GM21825 (cell line): ENCODE measurements at regions not wholly inside any gene's neighbourhood (a gene's known extent, or its start where the extent isn't known, plus 50 kb on each side); places are given as distances from the start of the nearest gene placed in this dataset.

Experiments used
- ATAC-seq: cut with Tn5 transposase; IDR thresholded peaks from one replicate; pipeline ENCODE4 v1.9.1; 2021; ENCODE audit warnings: mild to moderate bottlenecking, moderate library complexity; ENCODE audit not compliant: unreplicated experiment

DNA sequence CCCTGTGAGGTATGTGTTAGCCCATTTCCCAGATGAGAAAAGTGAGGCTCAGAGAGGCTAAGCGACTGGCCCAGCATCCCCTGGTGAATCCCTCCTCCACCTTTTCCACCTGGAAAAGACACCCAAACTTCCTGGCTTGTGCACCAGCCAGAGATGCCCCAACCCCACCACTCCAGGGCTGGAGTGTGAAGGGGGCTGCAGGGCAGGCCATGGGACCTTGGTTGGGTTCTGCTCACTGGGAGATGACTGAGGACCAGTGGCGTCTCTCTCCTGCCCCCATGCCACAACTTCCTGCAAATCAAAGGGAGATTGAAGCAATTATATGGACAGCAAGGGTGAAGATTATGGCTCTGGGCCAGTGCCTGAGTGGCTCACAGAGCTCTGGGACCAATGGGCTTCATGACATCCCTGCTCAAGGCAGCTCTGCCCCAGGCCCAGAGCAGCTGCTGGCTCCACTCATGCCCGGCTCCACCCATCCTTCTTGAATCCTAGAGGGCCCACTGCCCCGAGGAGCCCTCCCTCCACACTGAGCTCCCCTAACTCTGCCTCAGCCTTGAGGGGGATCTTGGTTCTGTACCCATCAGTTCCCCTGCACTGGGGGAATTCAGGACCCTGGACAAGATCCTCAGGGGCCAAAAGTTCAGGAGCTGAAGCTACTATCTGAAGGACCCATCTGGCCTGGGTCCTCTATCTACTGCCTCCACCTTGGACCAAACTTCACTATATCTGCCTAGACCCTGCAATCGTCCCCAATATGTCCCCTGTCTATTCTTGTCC, 416.9 kb downstream of the PTPRU start:
- ATAC-seq: no peak

DNA sequence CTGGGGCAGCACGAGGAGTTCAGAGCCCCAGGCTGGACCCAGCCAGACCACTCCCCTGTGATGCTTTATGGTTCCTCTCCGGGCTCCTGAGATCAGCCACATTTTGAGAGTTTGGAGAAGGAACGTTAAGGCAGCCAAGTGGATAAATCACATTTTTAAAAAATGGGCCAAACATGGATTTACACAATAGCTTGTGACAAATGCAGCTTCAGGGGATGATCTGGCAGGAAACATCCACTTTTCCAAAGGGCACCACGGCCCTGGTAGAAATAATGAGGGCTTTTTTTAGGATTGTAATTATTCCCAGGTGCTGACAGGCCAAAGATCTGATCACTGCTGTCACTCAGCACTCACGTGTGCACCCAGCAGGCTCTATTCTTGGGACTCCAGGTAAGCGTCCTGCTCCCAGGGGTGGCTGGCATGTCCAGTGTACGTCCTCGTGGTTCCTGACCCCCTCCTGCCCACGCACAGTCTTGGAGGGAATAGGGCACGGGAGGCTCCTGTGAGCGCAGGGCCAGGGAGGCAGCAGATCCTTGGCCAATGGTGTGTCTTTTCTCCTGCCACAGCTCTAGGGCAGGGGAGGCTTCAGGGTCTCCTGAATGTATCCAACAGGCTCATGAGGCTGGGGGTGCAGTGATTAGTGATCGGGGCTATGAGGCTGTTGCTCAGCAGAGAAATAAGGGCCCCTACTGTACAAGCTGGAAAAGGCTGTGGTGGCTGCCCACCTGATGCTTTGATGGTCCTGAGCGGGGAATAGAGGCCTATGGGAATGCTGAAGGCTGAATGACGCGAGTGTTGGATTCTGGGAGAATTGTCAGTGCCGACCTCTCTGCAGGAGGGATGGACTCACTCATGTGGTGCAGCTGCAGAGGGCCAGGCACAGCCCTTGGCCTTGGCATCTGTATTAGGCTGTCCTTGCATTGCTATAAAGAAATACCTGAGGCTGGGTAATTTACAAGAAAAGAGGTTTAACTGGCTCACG, 415.7 kb downstream of the PTPRU start:
- no peak for ATAC-seq

DNA sequence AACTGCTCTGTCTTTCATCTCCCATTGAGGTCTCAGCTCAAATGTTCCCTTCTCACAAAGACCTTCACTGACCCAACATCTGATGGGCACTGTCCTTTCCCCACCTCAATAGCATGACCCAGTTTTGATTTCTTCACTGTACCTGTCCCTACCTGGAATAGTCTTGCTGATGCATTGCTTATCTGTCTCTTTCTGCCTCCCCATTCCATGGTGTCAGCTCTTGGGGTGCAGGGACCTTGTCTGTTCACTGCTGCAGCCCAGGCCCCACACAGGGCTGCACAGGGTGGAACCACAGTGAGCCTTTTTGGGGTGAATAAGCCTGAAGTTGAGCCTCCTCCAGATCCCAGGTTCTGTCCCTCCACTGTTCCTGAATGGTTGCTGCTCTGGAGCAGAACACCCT, 414.9 kb downstream of the PTPRU start:
- ATAC-seq: no peak

DNA sequence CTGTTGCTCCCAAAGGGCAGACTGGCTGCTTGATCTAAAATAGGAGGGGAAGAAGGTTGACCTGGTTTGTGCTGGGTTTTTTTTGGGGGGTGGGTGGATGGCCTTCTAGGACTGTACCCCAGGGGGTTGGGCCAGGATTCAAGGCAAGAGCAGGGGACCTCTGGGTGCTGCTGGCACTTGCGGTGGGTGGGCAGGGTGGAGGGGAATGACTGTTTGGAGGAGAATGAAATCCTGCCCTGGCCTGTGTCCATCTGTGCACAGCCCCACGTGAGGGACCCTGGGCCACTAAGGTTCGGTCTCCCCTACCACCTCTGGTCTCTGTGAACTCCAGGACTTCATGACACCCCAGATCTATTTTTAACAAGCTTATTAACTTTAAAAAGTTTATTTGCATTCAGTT, 414.2 kb downstream of the PTPRU start:
- no peak for ATAC-seq

DNA sequence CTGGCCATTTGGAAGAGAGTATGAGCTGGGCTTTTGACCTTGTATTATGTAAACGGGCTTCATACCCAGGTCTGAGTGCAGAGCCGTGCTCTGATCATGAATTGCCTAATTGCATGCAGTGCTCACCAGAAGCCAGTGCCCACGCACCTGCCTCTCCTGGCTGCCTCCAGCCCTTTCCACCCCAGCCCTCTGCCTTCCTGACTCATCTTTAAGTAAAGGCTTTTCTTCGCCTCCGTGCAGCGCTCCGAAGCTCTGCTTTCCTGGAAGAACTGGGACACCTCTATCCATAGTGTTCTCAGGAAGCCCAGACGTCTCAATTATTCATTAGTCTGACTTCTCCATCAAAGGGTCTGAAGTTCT, 413.7 kb downstream of the PTPRU start:
- ATAC-seq: no peak

DNA sequence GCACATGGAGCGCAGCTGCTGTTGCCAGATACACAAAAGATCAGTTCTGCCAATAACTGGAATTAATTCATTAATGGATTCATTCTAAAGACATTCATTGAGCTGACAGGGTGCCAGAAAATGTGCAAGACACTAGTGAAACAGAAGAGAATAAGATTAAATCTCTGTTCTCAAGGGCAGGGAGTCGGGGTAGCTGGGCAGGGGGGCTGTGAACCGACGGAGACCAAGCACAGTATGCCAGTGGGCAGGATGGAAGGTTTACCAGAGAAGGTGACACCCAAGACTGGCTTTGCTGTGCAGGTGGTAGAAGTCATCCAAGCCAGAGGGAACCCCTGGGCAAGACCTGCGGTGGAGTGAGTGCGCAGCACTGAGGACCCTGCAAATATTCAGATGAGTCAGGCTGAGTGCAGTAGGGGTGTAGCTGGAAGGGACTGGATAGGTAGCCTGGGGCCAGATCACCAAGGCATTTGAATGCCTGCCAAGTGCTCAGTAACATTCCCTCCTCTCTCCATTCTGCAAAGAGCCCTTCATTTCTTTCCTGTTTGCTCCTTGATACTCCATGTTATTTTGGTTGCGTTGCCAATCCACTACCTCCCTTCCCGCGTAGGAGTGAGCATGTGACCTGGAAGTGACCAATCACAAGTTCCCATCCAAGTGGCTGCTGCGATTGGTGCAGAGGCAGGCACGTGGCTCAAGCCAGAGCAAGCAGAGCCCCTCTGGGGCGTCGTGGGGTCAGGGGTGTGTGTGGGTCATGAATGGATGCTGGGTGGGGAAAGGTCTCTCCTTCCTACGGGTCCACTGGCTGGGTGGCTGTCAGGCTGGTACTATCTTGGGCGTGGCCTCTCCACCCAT, 413.1 kb downstream of the PTPRU start:
- ATAC-seq: no peak

DNA sequence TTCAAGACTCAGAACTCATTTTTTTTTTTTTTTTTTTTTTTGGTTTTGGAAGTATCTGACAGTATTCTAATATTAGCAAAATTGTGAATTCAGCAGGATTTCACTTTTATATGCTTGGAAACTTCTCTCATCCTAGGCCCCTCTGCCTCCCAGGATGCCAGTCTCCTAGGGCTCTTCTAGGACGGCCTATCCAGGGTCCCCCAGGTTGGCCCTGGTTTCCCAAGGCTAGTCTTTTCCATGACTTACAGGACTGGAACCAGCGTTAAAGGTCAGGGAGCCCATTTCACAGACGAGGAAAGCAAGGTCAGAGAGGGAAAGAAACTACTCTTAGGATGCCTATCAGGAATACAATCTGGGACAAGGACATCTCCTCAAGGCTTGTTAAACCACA, 412.5 kb downstream of the PTPRU start:
- no peak for ATAC-seq

DNA sequence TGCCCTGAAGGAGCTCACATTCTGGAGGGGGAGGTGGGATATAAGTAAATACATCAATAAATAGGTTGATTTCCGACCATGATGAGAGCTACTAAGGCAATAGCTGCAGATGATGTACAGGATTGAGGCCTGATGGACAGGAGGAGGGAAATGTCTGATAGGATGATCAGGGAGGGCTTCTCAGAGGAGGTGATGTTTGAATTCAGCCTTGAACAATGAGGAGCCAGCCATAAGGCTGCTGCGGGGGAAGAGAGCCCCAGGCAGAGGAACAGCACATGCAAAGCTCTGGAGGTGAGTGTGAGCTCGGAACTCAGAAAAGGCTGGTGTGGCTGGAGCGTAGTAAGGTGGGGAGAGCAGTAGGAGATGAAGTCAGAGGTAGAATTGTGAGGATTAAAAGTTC, 411.7 kb downstream of the PTPRU start:
- no peak for ATAC-seq

DNA sequence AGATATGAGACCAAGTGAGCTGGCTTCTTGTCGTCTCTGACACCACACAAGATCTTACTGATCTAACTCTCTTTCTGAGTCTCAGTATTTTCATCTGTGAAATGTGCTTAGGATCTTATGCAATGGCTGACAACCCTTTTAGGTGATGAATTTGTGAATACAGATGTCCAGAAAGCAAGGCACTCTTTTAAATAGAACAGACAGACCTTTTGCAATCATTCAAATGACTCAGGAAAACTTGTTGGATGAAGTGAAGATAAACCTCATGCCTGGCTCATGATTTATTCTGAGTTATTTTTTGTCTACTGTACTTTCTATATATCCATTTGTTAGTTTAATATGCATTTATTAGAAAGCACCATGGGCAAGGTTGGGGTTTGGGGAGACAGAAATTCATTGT, 411.3 kb downstream of the PTPRU start:
- ATAC-seq: no peak

DNA sequence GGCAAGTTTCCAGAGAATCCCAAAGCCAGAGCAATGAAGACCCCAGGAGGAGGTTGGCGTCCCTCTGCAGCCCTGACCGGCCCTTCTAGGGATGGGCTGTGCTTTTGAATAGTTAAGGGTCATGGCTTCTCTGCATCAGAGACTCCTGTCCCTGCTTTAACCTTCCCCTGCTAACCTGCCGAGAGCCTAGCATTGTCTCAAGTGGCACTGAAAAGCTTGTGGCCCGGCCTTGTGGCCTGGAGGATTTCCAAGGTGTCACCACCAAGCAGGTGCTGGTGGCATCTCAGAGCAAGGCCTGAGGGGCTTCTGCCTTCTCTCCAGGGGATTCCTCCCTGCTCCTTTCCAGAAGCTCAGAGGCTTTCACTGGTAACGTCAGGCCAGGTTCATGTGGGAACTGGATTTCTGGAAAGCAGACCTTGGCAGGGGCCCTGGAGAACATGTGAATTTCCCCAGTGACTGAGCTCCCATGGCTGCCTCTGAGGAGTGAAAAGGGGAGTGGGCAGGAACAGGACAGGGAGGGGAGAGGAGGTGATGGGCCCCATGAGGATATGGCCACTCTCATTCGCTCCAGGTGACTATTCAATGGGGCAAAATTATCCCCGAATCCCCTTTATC, 409.9 kb downstream of the PTPRU start:
- ATAC-seq: no peak

DNA sequence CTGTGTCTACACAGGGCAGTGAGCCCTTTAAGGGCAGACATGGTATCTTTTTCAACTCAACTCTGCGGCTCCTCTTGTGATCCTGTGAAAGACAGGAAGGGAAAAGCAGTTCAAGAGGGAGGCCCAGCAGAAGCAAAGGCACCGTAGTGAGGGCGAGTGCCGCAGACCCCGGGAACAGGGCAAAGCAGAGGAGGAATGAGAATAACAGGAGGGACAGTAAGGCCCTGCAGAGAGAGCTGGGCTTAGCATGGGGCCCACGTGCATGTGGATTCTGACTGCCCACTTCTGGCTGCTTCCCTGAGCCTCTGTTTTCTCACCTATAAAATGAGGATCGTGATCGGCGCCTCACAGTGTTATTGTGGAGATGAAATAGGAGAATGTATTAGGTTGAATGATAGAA, 409.3 kb downstream of the PTPRU start:
- ATAC-seq: no peak

DNA sequence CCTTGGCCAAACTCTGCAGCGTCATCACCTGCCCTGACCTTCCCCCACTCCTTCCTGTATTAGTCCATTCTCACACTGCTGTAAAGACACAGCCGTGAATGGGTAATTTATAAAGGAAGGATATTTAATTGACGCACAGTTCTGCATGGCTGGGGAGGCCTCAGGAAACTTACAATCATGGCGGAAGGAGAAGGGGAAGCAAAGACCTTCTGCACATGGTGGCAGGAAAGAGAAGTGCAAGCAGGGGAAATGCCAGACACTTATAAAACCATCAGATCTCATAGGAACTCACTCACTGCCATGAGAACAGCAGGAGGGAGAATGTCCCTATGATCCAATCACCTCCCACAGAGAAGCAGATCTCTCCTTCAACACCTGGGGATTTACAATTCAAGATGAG, 408.5 kb downstream of the PTPRU start:
- no peak for ATAC-seq

DNA sequence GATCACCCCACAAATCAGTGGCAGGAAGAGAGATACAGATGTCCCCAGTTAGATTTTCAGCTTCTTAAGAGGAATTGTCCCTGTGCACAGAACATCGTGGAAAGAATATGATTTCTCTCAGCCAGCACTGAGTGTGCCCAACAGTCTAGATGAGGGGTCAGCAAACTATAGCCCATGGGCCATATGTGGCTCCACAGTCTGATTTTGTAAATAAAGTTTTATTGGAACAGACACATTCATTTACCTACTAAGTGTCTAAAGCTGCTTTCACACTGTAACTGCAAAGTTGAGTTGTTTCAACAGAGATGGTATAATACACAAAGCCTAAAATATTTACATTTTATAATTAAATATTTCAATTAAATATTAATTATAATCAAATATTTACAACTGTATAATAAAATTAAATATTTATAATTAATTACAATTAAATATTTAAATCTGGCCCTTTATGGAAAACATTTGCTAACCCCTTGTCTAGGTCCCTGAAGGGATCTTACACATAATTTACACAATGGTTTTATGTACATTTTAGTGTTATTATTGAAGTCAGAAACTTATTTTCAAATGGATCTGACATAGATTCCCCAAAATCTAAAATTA, 407.6 kb downstream of the PTPRU start:
- ATAC-seq: no peak

DNA sequence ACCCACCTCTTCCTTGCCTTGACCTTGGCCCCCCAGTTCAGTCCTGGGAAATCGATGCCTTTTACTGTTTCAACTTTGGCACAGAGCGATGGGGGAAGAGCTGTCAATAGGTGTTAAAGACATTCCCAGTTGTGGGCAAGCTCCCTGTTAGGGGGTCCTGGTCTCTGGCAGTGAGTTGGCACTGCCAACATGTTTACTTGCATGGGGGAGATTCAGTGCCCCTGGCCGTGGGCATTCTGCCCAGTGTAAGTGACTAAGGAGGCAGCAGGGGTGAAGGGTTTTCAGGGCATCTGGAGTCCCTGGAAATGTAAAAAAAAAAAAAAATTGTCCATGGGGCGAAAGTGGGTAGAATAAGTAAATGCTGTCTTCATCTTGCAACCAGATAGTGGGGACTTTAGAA, 407.0 kb downstream of the PTPRU start:
- no peak for ATAC-seq

DNA sequence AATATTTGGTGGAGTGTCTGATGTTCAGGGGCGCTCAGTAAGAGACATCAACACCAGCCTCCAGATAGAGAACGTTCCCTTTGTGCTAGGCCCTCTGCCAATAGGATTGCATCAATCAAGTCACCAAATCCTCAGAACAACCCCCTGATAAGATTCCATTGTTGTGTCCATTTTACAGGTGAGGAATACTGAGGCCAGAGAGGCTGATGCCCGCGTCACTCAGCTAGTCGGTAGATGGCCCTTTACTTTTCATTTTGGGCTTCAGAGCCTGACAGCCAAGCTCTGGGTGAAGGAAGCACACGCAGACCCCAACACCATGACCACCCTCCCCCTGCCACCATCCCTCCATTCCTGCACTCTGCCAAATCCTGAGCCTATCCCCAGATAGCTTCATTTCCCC, 406.2 kb downstream of the PTPRU start:
- no peak for ATAC-seq

DNA sequence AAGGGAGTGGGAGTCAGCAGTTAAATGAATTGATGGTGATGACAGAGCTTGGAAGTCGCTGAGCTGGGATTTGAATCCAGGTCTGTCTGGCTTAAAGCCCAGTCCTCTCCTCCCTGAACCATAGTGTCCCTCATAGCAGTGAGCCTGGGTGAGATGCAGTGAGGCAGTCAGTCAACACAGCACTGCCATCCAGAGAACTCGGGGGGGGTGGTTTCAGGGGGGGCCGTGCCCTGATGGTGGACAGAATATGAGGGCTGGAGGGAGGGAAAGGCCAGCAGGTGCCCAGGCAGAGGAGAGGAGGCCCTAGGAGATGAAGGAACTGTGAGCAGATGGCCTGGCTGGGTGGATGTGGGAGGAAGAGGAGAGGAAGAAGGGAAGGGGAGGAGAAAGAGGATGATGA, 405.6 kb downstream of the PTPRU start:
- no peak for ATAC-seq

DNA sequence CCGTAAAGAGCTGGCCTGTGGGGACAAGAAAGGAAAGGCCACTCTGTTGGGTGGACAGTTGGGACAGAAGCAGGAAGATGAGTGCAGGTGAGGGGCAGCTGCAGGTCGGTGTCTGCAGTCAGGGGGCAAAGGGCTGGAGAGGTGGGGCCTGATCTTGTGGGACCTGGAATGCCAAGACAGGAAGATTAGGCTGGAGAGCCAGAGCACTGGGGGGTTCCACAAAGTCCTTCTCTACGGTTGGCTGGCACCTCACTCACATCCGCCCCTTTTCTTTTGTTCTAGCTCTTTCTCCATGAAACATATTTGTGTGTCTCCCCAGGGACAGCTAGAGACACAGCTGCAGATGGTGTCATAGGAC, 404.1 kb downstream of the PTPRU start:
- no peak for ATAC-seq

DNA sequence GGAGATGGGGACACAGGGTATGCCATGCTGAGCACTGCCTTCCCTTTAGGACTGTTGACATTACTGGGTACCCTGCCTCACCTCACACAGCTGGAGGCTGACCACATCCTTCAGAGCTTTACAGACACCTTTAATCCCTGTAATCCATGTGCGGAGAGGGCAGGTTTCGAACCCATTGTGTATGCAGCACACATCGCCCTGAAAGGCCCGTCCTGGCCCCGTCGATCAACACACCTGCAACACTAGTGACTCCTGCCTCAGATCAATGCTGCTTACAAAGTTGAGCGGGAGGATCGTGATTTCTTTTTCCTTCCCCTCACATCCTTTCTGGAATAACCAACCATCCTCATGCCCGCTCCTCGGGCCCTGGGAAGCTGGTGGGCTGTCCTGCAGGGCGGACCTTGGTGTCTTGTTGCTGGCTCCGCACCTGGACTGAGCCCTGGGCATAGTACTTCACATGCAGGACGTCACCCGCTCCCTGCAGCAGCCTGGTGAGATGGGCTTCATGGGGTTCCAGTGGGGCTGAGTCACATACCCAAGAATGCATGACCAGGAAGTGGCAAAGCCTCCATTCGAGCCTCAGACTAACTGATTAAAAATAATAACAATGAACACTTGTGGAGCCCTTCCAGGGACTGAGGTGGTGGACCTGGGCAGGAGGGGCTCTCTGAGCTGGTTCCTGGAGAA, 403.6 kb downstream of the PTPRU start:
- ATAC-seq: no peak

DNA sequence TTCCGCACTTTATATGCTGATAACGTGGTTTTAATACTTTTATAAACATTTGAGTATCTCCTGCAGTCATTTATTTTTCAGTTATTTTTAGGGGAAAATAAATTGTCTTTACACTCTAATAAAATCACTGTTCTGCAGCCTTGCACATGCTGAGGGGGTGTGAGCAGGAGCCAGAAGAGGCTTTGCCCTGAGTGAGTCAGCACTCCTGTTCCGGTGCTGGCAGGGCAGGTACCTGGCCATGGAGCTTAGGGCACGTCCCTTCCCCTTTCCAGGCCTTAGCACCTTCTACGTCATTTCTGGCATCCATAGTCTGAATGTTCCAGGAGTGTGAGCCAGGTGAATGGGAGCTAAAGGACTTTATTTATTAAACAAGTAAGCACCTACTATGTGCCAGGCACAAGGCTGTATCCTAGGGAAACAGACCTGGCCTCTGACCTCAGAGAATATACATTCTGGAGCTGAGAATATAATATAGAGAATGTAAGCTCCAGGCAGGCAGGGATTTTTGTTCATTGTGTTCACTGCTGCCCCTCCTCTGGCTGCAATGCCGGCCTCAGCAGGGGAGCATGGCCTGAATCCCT, 402.9 kb downstream of the PTPRU start:
- no peak for ATAC-seq

DNA sequence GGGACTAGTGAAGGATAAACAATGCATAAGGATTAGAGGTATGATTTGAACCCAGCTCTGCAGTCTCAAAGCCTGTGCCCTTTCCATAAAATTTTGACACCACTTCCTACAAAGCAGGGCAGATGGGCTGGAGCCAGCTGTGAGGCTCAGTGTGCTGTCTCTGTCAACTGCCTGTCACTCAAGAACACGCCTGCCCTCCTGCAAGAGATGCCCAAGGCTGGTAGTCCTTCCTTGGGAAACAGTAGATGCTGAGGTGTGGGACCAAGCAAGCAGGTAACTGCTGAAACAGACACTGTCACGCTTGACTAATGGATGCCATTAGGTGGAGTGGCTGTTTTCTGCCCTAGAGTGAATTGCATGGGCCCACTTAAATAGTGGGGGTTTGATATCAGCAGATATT, 402.0 kb downstream of the PTPRU start:
- ATAC-seq: no peak
